ENCODE measurements at regions not wholly inside any gene's neighbourhood (a gene's known extent, or its start where the extent isn't known, plus 50 kb on each side); places are given as distances from the start of the nearest gene placed in this dataset.

- Mint-ChIP-seq H3K27ac (no peak overlapping the region), H3K27me3 (no peaks in the 10 kb centered on the region), H3K4me1 (ENCODE audit: low read depth) (peaks cover 12% of the 10 kb centered on the region), H3K9me3 (ENCODE audit: low read depth) (no peaks in the 10 kb centered on the region), H3K36me3 (ENCODE audit: insufficient read depth) (no peaks in the 10 kb centered on the region), H3K4me3 (ENCODE audit: low read depth) (no peak overlapping the region)
- DNase-seq (ENCODE audit: low spot score, unreplicated experiment), result no peak
- TF ChIP-seq CTCF (IDR thresholded peaks at IDR 0.05; ENCODE audit: unreplicated experiment), result no peak
Observed at GRCh38 chr2:145190031-145190703, 670.2 kb upstream of the ZEB2 start.

DNA sequence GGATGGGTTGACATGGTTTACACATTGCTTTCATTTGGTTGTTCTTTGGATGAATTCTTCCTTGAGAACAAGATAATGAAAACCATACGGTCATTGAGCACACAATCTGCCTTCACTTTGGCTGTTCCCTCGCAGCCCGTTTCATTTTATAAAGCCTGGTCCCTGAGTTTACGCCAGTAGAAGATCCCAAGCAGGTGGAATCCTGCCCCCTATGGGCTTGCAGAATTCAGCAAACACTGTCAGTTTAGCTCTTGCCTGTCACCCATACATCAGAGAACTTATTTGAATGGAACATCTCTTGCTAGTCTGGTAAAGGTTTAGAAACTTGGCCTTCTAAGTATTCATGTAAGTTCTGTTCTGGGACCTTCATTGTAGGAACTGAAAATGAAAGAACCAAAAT is 666.4 kb upstream of the ZEB2 start:
- Mint-ChIP-seq H3K4me3 (ENCODE audit: low read depth) (no peak overlapping the region), H3K36me3 (ENCODE audit: insufficient read depth) (no peaks in the 10 kb centered on the region), H3K27me3 (no peaks in the 10 kb centered on the region), H3K4me1 (ENCODE audit: low read depth) (no peaks in the 10 kb centered on the region), H3K27ac (no peak overlapping the region), H3K9me3 (ENCODE audit: low read depth) (no peaks in the 10 kb centered on the region)
- TF ChIP-seq CTCF (IDR thresholded peaks at IDR 0.05; ENCODE audit: unreplicated experiment), result no peak
- no peak for DNase-seq (ENCODE audit: low spot score, unreplicated experiment)

DNA sequence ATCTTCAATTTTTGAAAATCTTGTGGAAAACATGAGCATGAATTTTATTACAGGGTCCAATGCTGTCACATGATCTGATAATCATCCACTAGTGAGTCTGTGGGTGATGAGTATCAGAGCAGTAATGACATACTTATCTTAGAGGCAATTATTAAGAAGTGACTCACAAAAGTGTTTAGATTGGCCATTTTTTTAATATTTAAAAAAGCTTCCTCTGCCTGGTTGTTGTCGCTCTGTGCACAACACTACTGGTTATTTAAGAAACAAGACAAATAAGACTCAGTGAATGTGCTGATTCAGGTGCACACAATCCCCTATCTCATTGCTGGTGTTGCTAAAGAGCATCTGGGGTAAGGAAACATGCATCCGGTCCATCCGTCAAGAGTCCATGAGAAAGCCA is 665.8 kb upstream of the ZEB2 start:
- DNase-seq (ENCODE audit: low spot score, unreplicated experiment), result no peak
- no peaks in the 10 kb centered on the region for H3K4me1 Mint-ChIP-seq (ENCODE audit: low read depth)
- H3K4me3 Mint-ChIP-seq (ENCODE audit: low read depth), result no peak overlapping the region
- H3K9me3 Mint-ChIP-seq (ENCODE audit: low read depth), result no peaks in the 10 kb centered on the region
- H3K36me3 Mint-ChIP-seq (ENCODE audit: insufficient read depth), result no peaks in the 10 kb centered on the region
- H3K27ac Mint-ChIP-seq, result no peak overlapping the region
- TF ChIP-seq CTCF (IDR thresholded peaks at IDR 0.05; ENCODE audit: unreplicated experiment), result no peak
- H3K27me3 Mint-ChIP-seq, result no peaks in the 10 kb centered on the region

DNA sequence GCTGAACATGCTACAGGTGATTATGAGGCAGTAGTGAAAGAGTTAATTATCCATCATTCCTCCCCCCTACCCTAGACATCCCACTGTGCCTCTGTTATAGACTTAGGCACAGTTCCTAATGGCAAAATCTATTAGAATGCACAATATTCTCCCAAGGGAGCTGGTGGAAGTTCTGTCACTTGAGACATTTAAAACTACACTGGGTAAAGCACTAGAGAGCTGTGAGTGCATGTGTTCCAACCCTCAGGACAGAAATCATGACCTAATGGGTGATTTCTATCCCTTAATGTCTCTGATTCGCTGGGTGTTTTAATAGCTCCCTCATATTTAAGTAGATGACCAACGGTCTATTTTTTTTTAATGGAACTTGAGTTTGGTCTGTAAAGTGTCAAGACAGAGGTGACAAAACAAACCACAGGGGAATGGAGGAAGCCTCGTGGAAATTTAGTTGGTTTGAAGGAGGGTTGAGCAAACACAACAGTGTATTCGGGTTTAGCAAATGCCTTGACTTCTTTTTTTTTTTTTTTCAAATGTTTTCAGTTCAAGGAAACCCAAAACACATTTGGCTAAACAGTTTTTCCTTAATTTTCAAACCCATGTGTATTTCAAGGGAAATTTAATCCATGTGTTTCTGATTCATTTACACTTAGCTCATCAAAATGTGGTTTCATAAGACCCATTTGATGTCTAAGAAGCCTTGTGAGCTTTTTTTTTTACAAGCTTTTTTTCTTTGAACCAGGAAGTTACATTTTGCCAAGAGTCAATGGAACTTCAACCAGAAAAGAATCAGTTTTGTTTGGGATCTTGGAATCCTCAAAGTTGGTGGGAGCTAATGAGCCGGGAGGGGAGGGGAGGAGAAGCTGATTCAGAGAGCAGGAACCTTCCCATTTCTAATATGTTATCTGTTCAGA is 665.1 kb upstream of the ZEB2 start:
- no peak for DNase-seq (ENCODE audit: low spot score, unreplicated experiment)
- TF ChIP-seq CTCF (IDR thresholded peaks at IDR 0.05; ENCODE audit: unreplicated experiment), result no peak
- H3K27me3 Mint-ChIP-seq, result no peaks in the 10 kb centered on the region
- no peak overlapping the region for H3K4me3 Mint-ChIP-seq (ENCODE audit: low read depth)
- no peak overlapping the region for H3K27ac Mint-ChIP-seq
- no peaks in the 10 kb centered on the region for H3K9me3 Mint-ChIP-seq (ENCODE audit: low read depth)
- H3K4me1 Mint-ChIP-seq (ENCODE audit: low read depth), result no peaks in the 10 kb centered on the region
- no peaks in the 10 kb centered on the region for H3K36me3 Mint-ChIP-seq (ENCODE audit: insufficient read depth)

GRCh38 chr2:145169285-145169684 is 649.4 kb upstream of the ZEB2 start:
- H3K4me1 Mint-ChIP-seq (ENCODE audit: low read depth), result no peaks in the 10 kb centered on the region
- no peak overlapping the region for H3K4me3 Mint-ChIP-seq (ENCODE audit: low read depth)
- no peak for DNase-seq (ENCODE audit: low spot score, unreplicated experiment)
- no peaks in the 10 kb centered on the region for H3K36me3 Mint-ChIP-seq (ENCODE audit: insufficient read depth)
- no peaks in the 10 kb centered on the region for H3K9me3 Mint-ChIP-seq (ENCODE audit: low read depth)
- H3K27me3 Mint-ChIP-seq, result no peaks in the 10 kb centered on the region
- no peak for TF ChIP-seq CTCF (IDR thresholded peaks at IDR 0.05; ENCODE audit: unreplicated experiment)
- H3K27ac Mint-ChIP-seq, result no peak overlapping the region

Data from progenitor cell of endocrine pancreas (in vitro differentiated cells).